ENCODE measurements at regions not wholly inside any gene's neighbourhood (a gene's known extent, or its start where the extent isn't known, plus 50 kb on each side); places are given as distances from the start of the nearest gene placed in this dataset.

GRCh38 chr18:68431111-68431921, 283.6 kb downstream of the TMX3 start:
- Mint-ChIP-seq H3K27ac (ENCODE audit: unreplicated experiment) (peak overlapping the region; percentile 67), H3K4me1 (ENCODE audit: low read depth) (peaks cover 55% of the 10 kb centered on the region), H3K27me3 (ENCODE audit: low read depth) (no peaks in the 10 kb centered on the region), H3K4me3 (ENCODE audit: unreplicated experiment) (no peak overlapping the region), H3K36me3 (ENCODE audit: low read depth) (no peaks in the 10 kb centered on the region), H3K9me3 (ENCODE audit: low read depth) (peaks cover 4% of the 10 kb centered on the region)
- no peak for DNase-seq (ENCODE audit: low spot score)
- TF ChIP-seq CTCF (IDR thresholded peaks at IDR 0.05), result no peak

- no peak for TF ChIP-seq CTCF (IDR thresholded peaks at IDR 0.05)
- H3K36me3 Mint-ChIP-seq (ENCODE audit: low read depth), result no peaks in the 10 kb centered on the region
- H3K27me3 Mint-ChIP-seq (ENCODE audit: low read depth), result no peaks in the 10 kb centered on the region
- peaks cover 55% of the 10 kb centered on the region for H3K4me1 Mint-ChIP-seq (ENCODE audit: low read depth)
- no peak overlapping the region for H3K4me3 Mint-ChIP-seq (ENCODE audit: unreplicated experiment)
- H3K27ac Mint-ChIP-seq (ENCODE audit: unreplicated experiment), result no peak overlapping the region
- H3K9me3 Mint-ChIP-seq (ENCODE audit: low read depth), result no peaks in the 10 kb centered on the region
- DNase-seq (ENCODE audit: low spot score), result no peak
Measured at GRCh38 chr18:68429841-68430240, 285.1 kb downstream of the TMX3 start.

- peaks cover 54% of the 10 kb centered on the region for H3K4me1 Mint-ChIP-seq (ENCODE audit: low read depth)
- no peaks in the 10 kb centered on the region for H3K36me3 Mint-ChIP-seq (ENCODE audit: low read depth)
- H3K9me3 Mint-ChIP-seq (ENCODE audit: low read depth), result no peaks in the 10 kb centered on the region
- no peak overlapping the region for H3K4me3 Mint-ChIP-seq (ENCODE audit: unreplicated experiment)
- no peaks in the 10 kb centered on the region for H3K27me3 Mint-ChIP-seq (ENCODE audit: low read depth)
- no peak for DNase-seq (ENCODE audit: low spot score)
- TF ChIP-seq CTCF (IDR thresholded peaks at IDR 0.05), result no peak
- peak overlapping the region; percentile 23 for H3K27ac Mint-ChIP-seq (ENCODE audit: unreplicated experiment)
Measured at GRCh38 chr18:68429111-68429510, 285.8 kb downstream of the TMX3 start.

GRCh38 chr18:68428661-68429060, 286.2 kb downstream of the TMX3 start:
- no peaks in the 10 kb centered on the region for H3K9me3 Mint-ChIP-seq (ENCODE audit: low read depth)
- DNase-seq (ENCODE audit: low spot score), result no peak
- no peaks in the 10 kb centered on the region for H3K27me3 Mint-ChIP-seq (ENCODE audit: low read depth)
- no peaks in the 10 kb centered on the region for H3K36me3 Mint-ChIP-seq (ENCODE audit: low read depth)
- no peak overlapping the region for H3K4me3 Mint-ChIP-seq (ENCODE audit: unreplicated experiment)
- peaks cover 52% of the 10 kb centered on the region for H3K4me1 Mint-ChIP-seq (ENCODE audit: low read depth)
- TF ChIP-seq CTCF (IDR thresholded peaks at IDR 0.05), result no peak
- H3K27ac Mint-ChIP-seq (ENCODE audit: unreplicated experiment), result no peak overlapping the region

GRCh38 chr18:68427951-68428401, 286.9 kb downstream of the TMX3 start:
- Mint-ChIP-seq H3K27me3 (ENCODE audit: low read depth) (no peaks in the 10 kb centered on the region), H3K4me1 (ENCODE audit: low read depth) (peaks cover 52% of the 10 kb centered on the region), H3K4me3 (ENCODE audit: unreplicated experiment) (no peak overlapping the region), H3K27ac (ENCODE audit: unreplicated experiment) (peak overlapping the region; percentile 86), H3K36me3 (ENCODE audit: low read depth) (no peaks in the 10 kb centered on the region), H3K9me3 (ENCODE audit: low read depth) (peaks cover 2% of the 10 kb centered on the region)
- no peak for DNase-seq (ENCODE audit: low spot score)
- no peak for TF ChIP-seq CTCF (IDR thresholded peaks at IDR 0.05)
